HG02852 (cell line): ENCODE measurements at regions not wholly inside any gene's neighbourhood (a gene's known extent, or its start where the extent isn't known, plus 50 kb on each side); places are given as distances from the start of the nearest gene placed in this dataset.
"Not testable (repeated sequence)": the region's sequence is repeated elsewhere in the genome, so short reads cannot be mapped to it uniquely, and the experiment has no call there.

Experiments
- ATAC-seq: cut with Tn5 transposase; IDR thresholded peaks from one replicate; pipeline ENCODE4 v1.9.1; 2021; ENCODE audit warnings: mild to moderate bottlenecking, moderate library complexity; ENCODE audit not compliant: unreplicated experiment

- not testable (repeated sequence) for ATAC-seq
Measured at GRCh38 chrX:89539150-89539549, 382.6 kb upstream of the TGIF2LX start.

- ATAC-seq = not testable (repeated sequence)
Measured at GRCh38 chrX:89557146-89557545, 364.6 kb upstream of the TGIF2LX start.

- ATAC-seq = not testable (repeated sequence)
Measured at GRCh38 chrX:89562079-89562478, 359.6 kb upstream of the TGIF2LX start.

- ATAC-seq = not testable (repeated sequence)
Measured at GRCh38 chrX:89563107-89563506, 358.6 kb upstream of the TGIF2LX start.

- not testable (repeated sequence) for ATAC-seq
Measured at GRCh38 chrX:89567787-89568186, 353.9 kb upstream of the TGIF2LX start.

GRCh38 chrX:89581868-89582267 is 339.8 kb upstream of the TGIF2LX start:
- not testable (repeated sequence) for ATAC-seq

GRCh38 chrX:89631858-89632257 is 289.9 kb upstream of the TGIF2LX start:
- not testable (repeated sequence) for ATAC-seq

GRCh38 chrX:89635887-89636286 is 285.8 kb upstream of the TGIF2LX start:
- ATAC-seq = not testable (repeated sequence)

- not testable (repeated sequence) for ATAC-seq
Measured at GRCh38 chrX:89658662-89659061, 263.0 kb upstream of the TGIF2LX start.

GRCh38 chrX:89706481-89706880 is 215.2 kb upstream of the TGIF2LX start:
- not testable (repeated sequence) for ATAC-seq

GRCh38 chrX:89707363-89707927 is 214.3 kb upstream of the TGIF2LX start:
- ATAC-seq = not testable (repeated sequence)

- not testable (repeated sequence) for ATAC-seq
Measured at GRCh38 chrX:89734367-89734766, 187.3 kb upstream of the TGIF2LX start.

- not testable (repeated sequence) for ATAC-seq
Measured at GRCh38 chrX:89756466-89756865, 165.2 kb upstream of the TGIF2LX start.

- not testable (repeated sequence) for ATAC-seq
Measured at GRCh38 chrX:89757767-89758166, 163.9 kb upstream of the TGIF2LX start.

- ATAC-seq = not testable (repeated sequence)
Measured at GRCh38 chrX:89759076-89759685, 162.5 kb upstream of the TGIF2LX start.

GRCh38 chrX:89771639-89772038 is 150.1 kb upstream of the TGIF2LX start:
- not testable (repeated sequence) for ATAC-seq

- ATAC-seq = not testable (repeated sequence)
Measured at GRCh38 chrX:89811440-89811839, 110.3 kb upstream of the TGIF2LX start.

- not testable (repeated sequence) for ATAC-seq
Measured at GRCh38 chrX:89839723-89840122, 82.0 kb upstream of the TGIF2LX start.

- peak; percentile 98 for ATAC-seq
Measured at GRCh38 chrX:89871662-89872061, 50.0 kb upstream of the TGIF2LX start.
